HFF-Myc (cell line): ENCODE measurements at regions not wholly inside any gene's neighbourhood (a gene's known extent, or its start where the extent isn't known, plus 50 kb on each side); places are given as distances from the start of the nearest gene placed in this dataset.

Experiments used
- DNase-seq: peaks from one replicate; pipeline ENCODE4 v3.0.0-alpha.2; 2011; ENCODE audit warnings: low read depth; ENCODE audit errors: extremely low read depth
- H3K4me3 ChIP-seq: replicated peaks from 2 replicates; pipeline ENCODE4 v1.5.1; 2011; ENCODE audit warnings: low read depth, mild to moderate bottlenecking, control low read depth, low read length
- TF ChIP-seq, protein P1 (sequence below): IDR thresholded peaks from 2 replicates; pipeline ENCODE4 v1.5.1; 2012; ENCODE audit warnings: mild to moderate bottlenecking, low read depth, low read length, control low read depth; ENCODE audit errors: missing control alignments

DNA sequence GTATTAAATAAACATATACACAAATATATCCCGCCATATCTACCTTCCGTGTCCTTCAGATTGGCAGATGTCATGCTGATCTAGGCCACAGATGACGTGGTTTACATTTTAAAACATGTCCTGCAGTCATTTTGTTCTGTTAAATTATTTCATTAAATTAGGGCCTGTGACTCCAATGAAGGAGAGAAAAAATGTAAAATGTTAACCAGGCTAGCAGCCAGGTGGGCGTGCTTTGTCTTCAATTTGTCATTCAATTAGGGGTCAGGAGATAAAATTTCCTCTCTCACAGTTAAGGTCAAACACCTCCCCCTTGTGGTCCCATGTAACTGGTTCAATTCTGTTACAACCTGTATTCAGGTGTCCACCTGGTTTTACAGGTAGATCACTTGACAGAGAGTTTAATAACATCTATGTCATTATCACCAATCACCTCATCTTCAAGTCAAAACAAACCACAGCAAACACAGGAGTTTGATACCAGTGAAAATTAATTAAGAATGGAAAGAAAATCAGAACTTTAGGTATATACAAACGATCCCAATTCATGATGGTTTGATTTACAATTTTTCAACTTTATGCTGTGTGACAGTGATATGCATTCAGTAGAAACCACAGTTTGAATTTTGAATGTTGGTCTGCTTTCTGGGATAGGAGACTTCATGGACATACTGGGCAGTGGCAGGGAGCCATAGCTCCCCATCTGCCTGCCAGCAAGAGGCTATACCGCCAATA lies 339.4 kb downstream of the CMPK2 start:
- TF ChIP-seq, protein P1, sequence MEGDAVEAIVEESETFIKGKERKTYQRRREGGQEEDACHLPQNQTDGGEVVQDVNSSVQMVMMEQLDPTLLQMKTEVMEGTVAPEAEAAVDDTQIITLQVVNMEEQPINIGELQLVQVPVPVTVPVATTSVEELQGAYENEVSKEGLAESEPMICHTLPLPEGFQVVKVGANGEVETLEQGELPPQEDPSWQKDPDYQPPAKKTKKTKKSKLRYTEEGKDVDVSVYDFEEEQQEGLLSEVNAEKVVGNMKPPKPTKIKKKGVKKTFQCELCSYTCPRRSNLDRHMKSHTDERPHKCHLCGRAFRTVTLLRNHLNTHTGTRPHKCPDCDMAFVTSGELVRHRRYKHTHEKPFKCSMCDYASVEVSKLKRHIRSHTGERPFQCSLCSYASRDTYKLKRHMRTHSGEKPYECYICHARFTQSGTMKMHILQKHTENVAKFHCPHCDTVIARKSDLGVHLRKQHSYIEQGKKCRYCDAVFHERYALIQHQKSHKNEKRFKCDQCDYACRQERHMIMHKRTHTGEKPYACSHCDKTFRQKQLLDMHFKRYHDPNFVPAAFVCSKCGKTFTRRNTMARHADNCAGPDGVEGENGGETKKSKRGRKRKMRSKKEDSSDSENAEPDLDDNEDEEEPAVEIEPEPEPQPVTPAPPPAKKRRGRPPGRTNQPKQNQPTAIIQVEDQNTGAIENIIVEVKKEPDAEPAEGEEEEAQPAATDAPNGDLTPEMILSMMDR: peak; percentile 9
- no peak overlapping the region for H3K4me3 ChIP-seq
- no peak for DNase-seq

DNA sequence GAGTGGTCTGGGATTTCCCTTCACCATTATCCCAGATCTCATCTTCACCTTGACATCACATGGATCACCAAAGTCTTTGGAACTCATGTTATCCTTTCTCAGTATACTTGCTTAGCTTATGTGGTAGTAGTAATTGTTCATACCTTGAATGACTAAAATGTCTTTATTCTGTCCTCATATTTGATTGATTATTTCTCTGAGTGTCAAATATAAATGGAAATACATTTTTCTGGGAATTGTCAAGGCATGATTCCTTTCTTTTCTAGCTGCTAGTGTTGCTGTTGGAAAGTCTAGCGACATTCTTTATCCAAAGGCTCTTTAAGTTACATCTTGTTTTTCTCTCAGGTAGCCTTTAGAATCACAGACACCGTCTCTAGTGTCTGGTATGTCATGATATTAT lies 334.4 kb downstream of the CMPK2 start:
- no peak overlapping the region for H3K4me3 ChIP-seq
- no peak for DNase-seq
- TF ChIP-seq, protein P1: no peak

DNA sequence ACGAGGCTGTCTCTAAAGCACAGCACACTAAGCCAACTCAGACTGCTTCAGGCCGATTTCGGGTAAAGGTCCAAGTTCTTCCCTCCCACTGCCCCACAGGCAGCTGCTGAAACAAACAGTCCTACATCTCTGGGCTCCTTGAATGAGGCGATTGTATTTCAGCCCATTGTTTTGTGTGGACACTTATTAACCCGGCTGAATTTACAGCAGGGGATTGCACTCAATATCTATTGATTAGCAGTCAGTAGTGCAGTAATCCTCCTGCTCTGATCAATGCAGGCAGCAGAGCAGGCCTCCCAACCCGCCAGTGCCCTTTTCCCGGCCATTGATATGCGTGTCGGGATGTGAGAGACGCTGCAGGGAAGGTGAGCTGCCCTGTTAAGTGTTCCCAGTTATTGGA lies 330.1 kb downstream of the CMPK2 start:
- DNase-seq: no peak
- H3K4me3 ChIP-seq: no peak overlapping the region
- TF ChIP-seq, protein P1: no peak

DNA sequence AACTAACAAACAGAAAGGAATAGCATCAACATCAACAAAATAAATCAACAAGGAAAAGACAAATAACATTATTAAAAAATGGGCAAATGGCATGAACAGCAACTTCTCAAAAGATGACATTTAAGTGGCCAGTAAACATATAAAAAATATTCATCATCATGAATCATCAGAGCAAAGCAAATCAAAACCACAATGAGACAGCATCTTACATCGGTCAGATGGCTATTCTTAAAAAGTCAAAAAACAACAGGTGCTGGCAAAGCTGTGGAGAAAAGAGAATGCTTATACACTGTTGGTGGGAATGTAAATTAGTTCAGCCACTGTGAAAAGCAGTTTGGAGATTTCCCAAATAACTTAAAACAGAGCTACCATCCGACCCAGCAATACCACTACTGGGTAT lies 327.1 kb downstream of the CMPK2 start:
- TF ChIP-seq, protein P1: no peak
- no peak for DNase-seq
- H3K4me3 ChIP-seq: no peak overlapping the region

DNA sequence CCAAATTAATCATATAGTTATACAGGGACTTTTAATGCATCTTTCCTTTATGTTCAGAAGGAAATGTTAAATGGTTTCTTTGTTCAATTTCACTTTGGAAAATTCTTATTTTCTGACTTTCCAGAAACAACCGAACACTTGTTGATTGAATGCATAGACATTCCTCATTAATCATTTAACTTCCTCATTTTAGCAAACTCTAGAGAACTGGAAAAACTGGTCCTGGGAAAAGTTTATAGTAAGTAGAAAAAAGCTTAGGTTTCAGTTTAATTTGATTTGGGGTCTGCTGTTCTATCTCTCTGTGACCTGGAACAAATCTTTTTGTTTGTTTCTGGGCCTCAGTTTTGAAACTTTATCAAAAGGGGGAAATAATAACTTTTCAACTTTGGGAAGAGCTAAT lies 320.4 kb downstream of the CMPK2 start:
- H3K4me3 ChIP-seq: no peak overlapping the region
- TF ChIP-seq, protein P1: no peak
- DNase-seq: no peak

DNA sequence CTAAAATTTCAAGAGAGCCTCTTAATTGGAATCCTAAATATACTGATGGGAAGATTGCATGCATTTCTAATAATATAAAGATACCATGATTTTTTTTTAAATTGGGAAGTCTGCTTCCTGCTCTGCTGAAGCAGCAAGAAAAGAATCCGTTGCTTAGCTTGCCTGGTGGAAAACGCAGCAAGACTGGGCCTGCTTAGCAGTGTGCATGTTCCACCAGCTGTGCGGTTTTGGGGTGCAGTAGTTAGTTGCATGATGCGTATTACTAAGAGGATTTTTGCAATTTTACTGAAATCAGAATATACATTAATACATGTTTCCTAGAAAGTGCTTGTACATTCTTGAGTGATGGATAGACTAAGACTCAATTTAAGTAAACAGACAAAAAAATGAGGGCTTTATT lies 319.9 kb downstream of the CMPK2 start:
- H3K4me3 ChIP-seq: no peak overlapping the region
- DNase-seq: no peak
- TF ChIP-seq, protein P1: no peak

DNA sequence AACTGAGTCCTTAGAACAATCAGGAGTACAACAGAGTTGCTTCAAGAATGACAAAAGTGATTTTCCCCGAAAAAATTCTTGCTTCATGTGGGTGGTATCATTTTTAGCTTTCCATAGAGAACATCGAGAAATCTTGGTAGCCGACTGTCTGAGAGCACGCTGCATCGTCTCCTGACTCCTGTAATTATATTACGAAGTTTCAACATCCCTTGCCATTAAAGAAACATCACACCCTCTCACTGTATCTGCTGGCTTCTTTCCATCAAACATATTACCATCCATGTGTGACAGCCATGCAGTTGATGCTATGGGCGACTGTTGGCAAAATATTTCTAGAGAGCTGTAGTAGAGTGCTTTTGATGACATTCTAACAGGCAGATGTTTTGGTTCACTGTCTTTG lies 311.2 kb downstream of the CMPK2 start:
- no peak for DNase-seq
- TF ChIP-seq, protein P1: no peak
- H3K4me3 ChIP-seq: no peak overlapping the region
